ENCODE measurements at regions not wholly inside any gene's neighbourhood (a gene's known extent, or its start where the extent isn't known, plus 50 kb on each side); places are given as distances from the start of the nearest gene placed in this dataset.
A peak's percentile ranks its signal among the peaks of the same experiment; 100 is the strongest.

DNA sequence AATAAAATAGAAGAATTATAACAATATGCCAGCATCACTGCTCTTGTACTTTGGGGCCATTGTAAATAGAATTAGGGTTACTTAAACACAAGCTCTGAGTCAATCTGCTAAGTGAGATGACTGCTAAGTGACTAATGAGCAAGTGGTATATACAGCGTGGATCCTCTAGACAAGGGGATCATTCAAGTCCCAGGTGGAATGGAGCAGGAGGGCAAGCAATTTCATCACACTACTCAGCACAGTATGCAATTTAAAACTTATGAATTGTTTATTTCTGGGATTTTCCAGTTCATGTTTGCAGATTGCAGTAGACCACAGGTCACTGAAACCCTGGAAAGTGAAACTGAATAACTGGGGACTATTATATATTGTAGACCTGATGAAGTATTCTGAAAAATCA lies 235.3 kb downstream of the BTBD3 start:
- ChIA-PET CTCF (interaction anchor here (0.6 kb wide), 1 partner anchor 21 kb away, joined by 3 read pairs; no protein-coding TSS in a partner anchor), POLR2A (interaction anchor here (0.7 kb wide), 1 partner anchor 23 kb away, joined by 6 read pairs; no protein-coding TSS in a partner anchor)
- no TSS peak for BruUV-seq (replicated peaks)
- H3K4me1 Mint-ChIP-seq (ENCODE audit: insufficient read depth, unreplicated experiment), result no peaks in the 10 kb centered on the region
- no peaks in the 10 kb centered on the region for H3K27me3 Mint-ChIP-seq (ENCODE audit: insufficient read depth, unreplicated experiment)
- H3K4me3 Mint-ChIP-seq (ENCODE audit: unreplicated experiment), result no peak overlapping the region
- no peaks in the 10 kb centered on the region for H3K36me3 Mint-ChIP-seq (ENCODE audit: insufficient read depth, unreplicated experiment)
- H3K27ac Mint-ChIP-seq (ENCODE audit: low read depth, unreplicated experiment), result no peak overlapping the region
- H3K9me3 Mint-ChIP-seq (ENCODE audit: unreplicated experiment), result peaks cover 28% of the 10 kb centered on the region
- intact Hi-C loops (cut with micrococcal nuclease), result no loop called here
- peak; percentile 45 for DNase-seq (ENCODE audit: unreplicated experiment)
- TF ChIP-seq, protein P1, sequence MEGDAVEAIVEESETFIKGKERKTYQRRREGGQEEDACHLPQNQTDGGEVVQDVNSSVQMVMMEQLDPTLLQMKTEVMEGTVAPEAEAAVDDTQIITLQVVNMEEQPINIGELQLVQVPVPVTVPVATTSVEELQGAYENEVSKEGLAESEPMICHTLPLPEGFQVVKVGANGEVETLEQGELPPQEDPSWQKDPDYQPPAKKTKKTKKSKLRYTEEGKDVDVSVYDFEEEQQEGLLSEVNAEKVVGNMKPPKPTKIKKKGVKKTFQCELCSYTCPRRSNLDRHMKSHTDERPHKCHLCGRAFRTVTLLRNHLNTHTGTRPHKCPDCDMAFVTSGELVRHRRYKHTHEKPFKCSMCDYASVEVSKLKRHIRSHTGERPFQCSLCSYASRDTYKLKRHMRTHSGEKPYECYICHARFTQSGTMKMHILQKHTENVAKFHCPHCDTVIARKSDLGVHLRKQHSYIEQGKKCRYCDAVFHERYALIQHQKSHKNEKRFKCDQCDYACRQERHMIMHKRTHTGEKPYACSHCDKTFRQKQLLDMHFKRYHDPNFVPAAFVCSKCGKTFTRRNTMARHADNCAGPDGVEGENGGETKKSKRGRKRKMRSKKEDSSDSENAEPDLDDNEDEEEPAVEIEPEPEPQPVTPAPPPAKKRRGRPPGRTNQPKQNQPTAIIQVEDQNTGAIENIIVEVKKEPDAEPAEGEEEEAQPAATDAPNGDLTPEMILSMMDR (IDR thresholded peaks at IDR 0.05; ENCODE audit: unreplicated experiment), result no peak

DNA sequence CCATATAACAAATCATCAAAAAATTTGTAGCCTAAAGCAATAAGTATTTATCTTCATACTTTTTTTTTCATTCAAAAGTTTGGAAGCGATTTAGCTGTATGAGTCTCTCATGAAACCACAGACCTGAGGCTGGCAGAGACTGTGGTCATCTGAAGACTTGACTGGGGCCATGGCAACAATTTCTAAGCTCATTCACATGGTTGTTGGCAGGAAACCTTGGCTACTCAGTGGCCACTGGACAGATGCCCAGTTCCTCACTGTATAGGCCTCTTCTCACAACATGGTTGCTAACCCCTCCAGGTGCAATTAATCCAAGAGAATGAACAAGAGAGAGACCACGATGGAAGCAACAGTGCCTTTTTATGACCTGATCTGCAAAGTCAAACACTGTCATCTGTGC lies 235.9 kb downstream of the BTBD3 start:
- BruUV-seq (replicated peaks), result no TSS peak
- no peaks in the 10 kb centered on the region for H3K27me3 Mint-ChIP-seq (ENCODE audit: insufficient read depth, unreplicated experiment)
- CTCF ChIA-PET, result interaction anchor here (0.6 to 0.7 kb wide), 2 partner anchors 20 to 1667 kb away, joined by 3 read pairs; no protein-coding TSS in a partner anchor
- POLR2A ChIA-PET, result no interaction called here
- intact Hi-C loops (cut with micrococcal nuclease), result no loop called here
- peak; percentile 36 for DNase-seq (ENCODE audit: unreplicated experiment)
- peaks cover under 1% of the 10 kb centered on the region for H3K36me3 Mint-ChIP-seq (ENCODE audit: insufficient read depth, unreplicated experiment)
- no peak overlapping the region for H3K27ac Mint-ChIP-seq (ENCODE audit: low read depth, unreplicated experiment)
- H3K4me1 Mint-ChIP-seq (ENCODE audit: insufficient read depth, unreplicated experiment), result no peaks in the 10 kb centered on the region
- H3K4me3 Mint-ChIP-seq (ENCODE audit: unreplicated experiment), result no peak overlapping the region
- peaks cover 25% of the 10 kb centered on the region for H3K9me3 Mint-ChIP-seq (ENCODE audit: unreplicated experiment)
- TF ChIP-seq, protein P1 (IDR thresholded peaks at IDR 0.05; ENCODE audit: unreplicated experiment), result no peak

DNA sequence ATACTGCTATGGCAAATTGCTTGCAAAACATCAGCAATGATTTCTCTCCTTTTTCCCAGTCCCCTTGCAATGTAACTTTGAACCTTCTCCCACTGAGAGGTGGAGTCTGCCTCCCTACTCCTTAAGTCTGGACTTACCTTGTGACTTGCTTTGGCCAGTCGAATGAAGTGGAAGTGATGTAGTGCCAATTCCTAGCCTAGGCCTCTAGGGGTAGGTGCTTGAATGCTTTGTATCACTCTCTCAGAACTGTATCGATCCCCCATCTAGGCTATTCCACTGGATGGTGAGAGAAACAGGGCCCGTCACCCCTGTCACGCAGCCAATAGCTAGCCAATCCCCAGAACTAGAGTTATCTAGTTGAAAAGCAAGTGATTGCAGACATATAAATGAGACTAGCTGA lies 238.6 kb downstream of the BTBD3 start:
- no peak overlapping the region for H3K4me3 Mint-ChIP-seq (ENCODE audit: unreplicated experiment)
- peaks cover 39% of the 10 kb centered on the region for H3K9me3 Mint-ChIP-seq (ENCODE audit: unreplicated experiment)
- ChIA-PET CTCF (interaction anchor here (0.7 to 1.1 kb wide), 3 partner anchors 17 to 418 kb away, joined by 3 to 5 read pairs (median 3); no protein-coding TSS in a partner anchor), POLR2A (interaction anchor here (0.6 kb wide), 1 partner anchor 20 kb away, joined by 3 read pairs; no protein-coding TSS in a partner anchor)
- BruUV-seq (replicated peaks), result no TSS peak
- peaks cover 5% of the 10 kb centered on the region for H3K36me3 Mint-ChIP-seq (ENCODE audit: insufficient read depth, unreplicated experiment)
- no peak for DNase-seq (ENCODE audit: unreplicated experiment)
- intact Hi-C loops (cut with micrococcal nuclease), result no loop called here
- no peak overlapping the region for H3K27ac Mint-ChIP-seq (ENCODE audit: low read depth, unreplicated experiment)
- H3K27me3 Mint-ChIP-seq (ENCODE audit: insufficient read depth, unreplicated experiment), result no peaks in the 10 kb centered on the region
- no peaks in the 10 kb centered on the region for H3K4me1 Mint-ChIP-seq (ENCODE audit: insufficient read depth, unreplicated experiment)
- TF ChIP-seq, protein P1 (IDR thresholded peaks at IDR 0.05; ENCODE audit: unreplicated experiment), result no peak

DNA sequence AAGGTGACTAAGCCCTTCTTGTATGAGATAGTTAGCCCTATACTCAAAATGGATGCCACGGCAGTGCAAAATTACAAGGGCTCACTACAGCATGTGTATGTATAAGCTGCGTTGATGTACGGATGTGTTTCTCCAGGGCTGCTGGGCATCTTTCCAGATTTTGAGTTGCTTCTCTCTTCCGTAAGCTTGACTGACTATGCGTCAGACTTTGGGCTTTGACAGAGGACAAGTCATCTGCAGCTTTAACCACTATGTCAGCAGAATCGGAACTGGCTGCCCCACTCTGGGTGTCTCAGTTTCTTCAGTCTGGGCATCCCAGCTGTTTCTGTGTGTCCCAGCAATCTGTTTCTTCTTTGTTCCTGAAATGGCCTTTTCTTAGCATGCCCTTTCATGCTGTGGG lies 241.6 kb downstream of the BTBD3 start:
- no TSS peak for BruUV-seq (replicated peaks)
- Mint-ChIP-seq H3K9me3 (ENCODE audit: unreplicated experiment) (peaks cover 45% of the 10 kb centered on the region), H3K4me3 (ENCODE audit: unreplicated experiment) (no peak overlapping the region), H3K27me3 (ENCODE audit: insufficient read depth, unreplicated experiment) (no peaks in the 10 kb centered on the region), H3K36me3 (ENCODE audit: insufficient read depth, unreplicated experiment) (peaks cover 5% of the 10 kb centered on the region), H3K4me1 (ENCODE audit: insufficient read depth, unreplicated experiment) (no peaks in the 10 kb centered on the region), H3K27ac (ENCODE audit: low read depth, unreplicated experiment) (no peak overlapping the region)
- DNase-seq (ENCODE audit: unreplicated experiment), result no peak
- intact Hi-C loops (cut with micrococcal nuclease), result no loop called here
- POLR2A ChIA-PET, result no interaction called here
- TF ChIP-seq, protein P1 (IDR thresholded peaks at IDR 0.05; ENCODE audit: unreplicated experiment), result no peak
- CTCF ChIA-PET, result interaction anchor here (0.5 to 0.8 kb wide), 2 partner anchors 21 to 61 kb away, joined by 3 read pairs; no protein-coding TSS in a partner anchor

Measured in MCF 10A (cell line).